ENCODE measurements at regions not wholly inside any gene's neighbourhood (a gene's known extent, or its start where the extent isn't known, plus 50 kb on each side); places are given as distances from the start of the nearest gene placed in this dataset.

GRCh38 chr14:71296184-71296583 is 388.9 kb downstream of the PCNX1 start:
- Histone ChIP-seq H3K9ac (ENCODE audit: low read length) (no peak overlapping the region), H3K4me3 (ENCODE audit: low read depth in 1 of 2, low read length in 2 of 2) (no peak overlapping the region), H3K27ac (ENCODE audit: low read depth, low read length) (no peak overlapping the region), H3K36me3 (ENCODE audit: insufficient read depth, low read length) (no peaks in the 10 kb centered on the region), H3K9me3 (ENCODE audit: low read length) (no peaks in the 10 kb centered on the region), H3K27me3 (ENCODE audit: control insufficient read depth in 1 of 2, insufficient read depth in 2 of 2, low read length in 2 of 2) (no peaks in the 10 kb centered on the region), H3K4me1 (ENCODE audit: insufficient read depth, low read length) (no peaks in the 10 kb centered on the region)

- Histone ChIP-seq H3K36me3 (ENCODE audit: insufficient read depth, low read length) (no peaks in the 10 kb centered on the region), H3K4me3 (ENCODE audit: low read depth in 1 of 2, low read length in 2 of 2) (no peak overlapping the region), H3K27me3 (ENCODE audit: control insufficient read depth in 1 of 2, insufficient read depth in 2 of 2, low read length in 2 of 2) (no peaks in the 10 kb centered on the region), H3K9ac (ENCODE audit: low read length) (no peak overlapping the region), H3K9me3 (ENCODE audit: low read length) (no peaks in the 10 kb centered on the region), H3K27ac (ENCODE audit: low read depth, low read length) (no peak overlapping the region), H3K4me1 (ENCODE audit: insufficient read depth, low read length) (no peaks in the 10 kb centered on the region)
Observed at GRCh38 chr14:71300566-71301330, 393.5 kb downstream of the PCNX1 start.

DNA sequence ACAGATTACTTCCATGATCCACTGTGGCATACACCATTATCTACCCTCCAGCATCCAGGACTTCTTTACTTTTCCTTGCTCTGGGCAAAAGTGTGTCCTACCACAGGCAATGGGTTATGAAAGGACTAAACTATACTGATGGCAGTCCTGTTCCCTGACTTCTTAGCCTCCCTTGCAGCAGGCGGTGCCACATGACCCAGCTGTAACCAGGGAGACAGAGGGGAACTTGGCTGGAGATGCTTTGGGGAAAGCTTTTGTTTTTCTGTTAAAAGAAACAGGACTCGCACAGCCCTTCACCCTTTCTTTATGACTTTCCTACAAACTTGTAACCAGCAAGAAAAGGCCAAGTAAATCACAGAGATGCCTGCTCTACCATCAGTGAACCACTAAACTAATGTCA is 394.4 kb downstream of the PCNX1 start:
- Histone ChIP-seq H3K27ac (ENCODE audit: low read depth, low read length) (no peak overlapping the region), H3K27me3 (ENCODE audit: control insufficient read depth in 1 of 2, insufficient read depth in 2 of 2, low read length in 2 of 2) (no peaks in the 10 kb centered on the region), H3K9ac (ENCODE audit: low read length) (no peak overlapping the region), H3K4me3 (ENCODE audit: low read depth in 1 of 2, low read length in 2 of 2) (no peak overlapping the region), H3K4me1 (ENCODE audit: insufficient read depth, low read length) (no peaks in the 10 kb centered on the region), H3K9me3 (ENCODE audit: low read length) (no peaks in the 10 kb centered on the region), H3K36me3 (ENCODE audit: insufficient read depth, low read length) (no peaks in the 10 kb centered on the region)

GRCh38 chr14:71304690-71305089 is 397.4 kb downstream of the PCNX1 start:
- Histone ChIP-seq H3K4me3 (ENCODE audit: low read depth in 1 of 2, low read length in 2 of 2) (no peak overlapping the region), H3K4me1 (ENCODE audit: insufficient read depth, low read length) (no peaks in the 10 kb centered on the region), H3K27ac (ENCODE audit: low read depth, low read length) (no peak overlapping the region), H3K27me3 (ENCODE audit: control insufficient read depth in 1 of 2, insufficient read depth in 2 of 2, low read length in 2 of 2) (no peaks in the 10 kb centered on the region), H3K9me3 (ENCODE audit: low read length) (no peaks in the 10 kb centered on the region), H3K36me3 (ENCODE audit: insufficient read depth, low read length) (no peaks in the 10 kb centered on the region), H3K9ac (ENCODE audit: low read length) (no peak overlapping the region)

DNA sequence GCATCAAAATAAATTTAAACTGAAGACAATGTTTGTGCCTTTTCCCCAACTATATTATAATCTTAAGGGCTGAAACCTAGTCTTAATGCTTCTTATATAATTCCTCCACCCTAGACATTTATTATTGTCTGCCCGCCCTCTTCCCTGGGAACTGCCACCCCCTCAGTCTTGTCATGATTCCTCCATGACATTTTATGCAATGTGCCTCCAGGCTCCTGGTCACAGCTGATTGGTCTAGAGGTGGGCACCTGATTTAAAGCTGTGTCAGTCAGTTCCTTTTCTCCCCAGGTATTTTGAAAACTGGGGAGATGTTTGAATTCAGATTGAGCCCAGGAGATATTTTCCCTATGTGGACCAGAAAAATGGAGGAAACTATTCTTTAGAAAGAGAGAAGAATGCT is 401.4 kb downstream of the PCNX1 start:
- H3K27ac ChIP-seq (ENCODE audit: low read depth, low read length) = no peak overlapping the region
- H3K9ac ChIP-seq (ENCODE audit: low read length) = no peak overlapping the region
- no peaks in the 10 kb centered on the region for H3K27me3 ChIP-seq (ENCODE audit: control insufficient read depth in 1 of 2, insufficient read depth in 2 of 2, low read length in 2 of 2)
- no peaks in the 10 kb centered on the region for H3K36me3 ChIP-seq (ENCODE audit: insufficient read depth, low read length)
- no peaks in the 10 kb centered on the region for H3K9me3 ChIP-seq (ENCODE audit: low read length)
- H3K4me1 ChIP-seq (ENCODE audit: insufficient read depth, low read length) = no peaks in the 10 kb centered on the region
- no peak overlapping the region for H3K4me3 ChIP-seq (ENCODE audit: low read depth in 1 of 2, low read length in 2 of 2)

- H3K9me3 ChIP-seq (ENCODE audit: low read length) = no peaks in the 10 kb centered on the region
- no peak overlapping the region for H3K9ac ChIP-seq (ENCODE audit: low read length)
- H3K4me3 ChIP-seq (ENCODE audit: low read depth in 1 of 2, low read length in 2 of 2) = no peak overlapping the region
- H3K27me3 ChIP-seq (ENCODE audit: control insufficient read depth in 1 of 2, insufficient read depth in 2 of 2, low read length in 2 of 2) = no peaks in the 10 kb centered on the region
- no peaks in the 10 kb centered on the region for H3K4me1 ChIP-seq (ENCODE audit: insufficient read depth, low read length)
- no peaks in the 10 kb centered on the region for H3K36me3 ChIP-seq (ENCODE audit: insufficient read depth, low read length)
- H3K27ac ChIP-seq (ENCODE audit: low read depth, low read length) = no peak overlapping the region
Observed at GRCh38 chr14:71309756-71310155, 402.5 kb downstream of the PCNX1 start.

DNA sequence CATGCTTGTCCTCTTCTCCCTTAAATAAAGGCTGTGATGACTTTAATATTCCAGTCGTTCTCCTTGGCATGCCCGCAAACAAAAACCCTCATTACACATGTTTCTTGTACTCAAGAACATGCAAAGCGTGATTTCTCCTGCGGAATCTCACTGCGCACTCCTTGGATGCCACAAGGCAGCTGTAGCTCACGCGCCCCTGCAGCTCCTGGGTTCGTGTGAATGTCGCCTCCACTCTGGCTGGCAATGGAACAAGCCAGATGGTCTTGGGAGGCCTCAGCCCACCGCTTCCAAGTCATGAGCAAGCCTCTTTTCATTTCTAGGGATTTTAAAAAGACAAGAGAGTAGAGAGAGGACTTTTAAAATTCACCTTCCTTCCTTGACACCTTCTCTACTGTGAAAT is 403.8 kb downstream of the PCNX1 start:
- H3K9me3 ChIP-seq (ENCODE audit: low read length) = no peaks in the 10 kb centered on the region
- H3K9ac ChIP-seq (ENCODE audit: low read length) = no peak overlapping the region
- no peaks in the 10 kb centered on the region for H3K36me3 ChIP-seq (ENCODE audit: insufficient read depth, low read length)
- H3K27me3 ChIP-seq (ENCODE audit: control insufficient read depth in 1 of 2, insufficient read depth in 2 of 2, low read length in 2 of 2) = no peaks in the 10 kb centered on the region
- H3K4me1 ChIP-seq (ENCODE audit: insufficient read depth, low read length) = no peaks in the 10 kb centered on the region
- no peak overlapping the region for H3K27ac ChIP-seq (ENCODE audit: low read depth, low read length)
- H3K4me3 ChIP-seq (ENCODE audit: low read depth in 1 of 2, low read length in 2 of 2) = no peak overlapping the region

DNA sequence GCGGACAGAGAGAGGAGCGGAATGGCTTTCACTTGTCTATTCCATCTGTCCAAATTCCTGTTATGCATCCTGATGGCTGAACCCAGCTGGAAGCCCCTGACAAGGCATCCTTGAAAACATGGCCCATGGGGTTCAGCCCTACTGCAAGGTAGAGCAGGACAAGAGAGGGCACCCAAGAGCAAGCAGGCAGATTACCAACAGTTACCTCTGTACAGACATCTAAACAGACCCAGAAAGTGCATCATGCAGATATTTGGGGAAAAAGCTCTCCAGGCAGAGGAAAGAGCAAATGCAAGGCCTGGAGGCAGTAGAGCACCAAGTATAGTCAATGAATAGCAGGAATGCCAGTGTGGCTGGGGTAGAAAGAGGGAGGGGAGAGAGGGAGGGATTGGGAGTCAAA is 407.5 kb downstream of the PCNX1 start:
- H3K4me3 ChIP-seq (ENCODE audit: low read depth in 1 of 2, low read length in 2 of 2) = no peak overlapping the region
- H3K4me1 ChIP-seq (ENCODE audit: insufficient read depth, low read length) = peaks cover 5% of the 10 kb centered on the region
- H3K27ac ChIP-seq (ENCODE audit: low read depth, low read length) = no peak overlapping the region
- H3K36me3 ChIP-seq (ENCODE audit: insufficient read depth, low read length) = no peaks in the 10 kb centered on the region
- H3K9ac ChIP-seq (ENCODE audit: low read length) = no peak overlapping the region
- H3K9me3 ChIP-seq (ENCODE audit: low read length) = no peaks in the 10 kb centered on the region
- no peaks in the 10 kb centered on the region for H3K27me3 ChIP-seq (ENCODE audit: control insufficient read depth in 1 of 2, insufficient read depth in 2 of 2, low read length in 2 of 2)

- H3K27me3 ChIP-seq (ENCODE audit: control insufficient read depth in 1 of 2, insufficient read depth in 2 of 2, low read length in 2 of 2) = no peaks in the 10 kb centered on the region
- H3K9me3 ChIP-seq (ENCODE audit: low read length) = no peaks in the 10 kb centered on the region
- no peak overlapping the region for H3K9ac ChIP-seq (ENCODE audit: low read length)
- peaks cover 18% of the 10 kb centered on the region for H3K4me1 ChIP-seq (ENCODE audit: insufficient read depth, low read length)
- H3K36me3 ChIP-seq (ENCODE audit: insufficient read depth, low read length) = no peaks in the 10 kb centered on the region
- H3K4me3 ChIP-seq (ENCODE audit: low read depth in 1 of 2, low read length in 2 of 2) = no peak overlapping the region
- no peak overlapping the region for H3K27ac ChIP-seq (ENCODE audit: low read depth, low read length)
Observed at GRCh38 chr14:71317385-71318096, 410.3 kb downstream of the PCNX1 start.

DNA sequence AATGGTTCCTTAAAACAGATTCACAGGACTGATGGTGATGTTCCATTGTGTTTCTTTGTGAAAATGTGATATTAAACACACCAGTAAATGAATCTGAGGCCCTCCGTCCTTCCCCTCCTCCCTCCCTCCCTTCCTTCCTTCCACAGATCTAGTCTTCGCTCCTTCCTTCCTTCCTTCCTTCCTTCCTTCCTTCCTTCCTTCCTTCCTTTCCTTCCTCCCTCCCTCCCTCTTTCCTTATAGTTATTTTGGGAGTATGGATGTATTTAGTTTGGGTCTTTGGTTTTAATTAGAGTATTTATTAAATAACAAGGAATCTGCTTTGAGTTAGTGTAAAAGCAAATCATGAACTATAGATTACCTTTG is 410.8 kb downstream of the PCNX1 start:
- no peaks in the 10 kb centered on the region for H3K9me3 ChIP-seq (ENCODE audit: low read length)
- no peak overlapping the region for H3K9ac ChIP-seq (ENCODE audit: low read length)
- no peak overlapping the region for H3K4me3 ChIP-seq (ENCODE audit: low read depth in 1 of 2, low read length in 2 of 2)
- no peaks in the 10 kb centered on the region for H3K36me3 ChIP-seq (ENCODE audit: insufficient read depth, low read length)
- H3K27me3 ChIP-seq (ENCODE audit: control insufficient read depth in 1 of 2, insufficient read depth in 2 of 2, low read length in 2 of 2) = no peaks in the 10 kb centered on the region
- H3K4me1 ChIP-seq (ENCODE audit: insufficient read depth, low read length) = peaks cover 23% of the 10 kb centered on the region
- no peak overlapping the region for H3K27ac ChIP-seq (ENCODE audit: low read depth, low read length)

DNA sequence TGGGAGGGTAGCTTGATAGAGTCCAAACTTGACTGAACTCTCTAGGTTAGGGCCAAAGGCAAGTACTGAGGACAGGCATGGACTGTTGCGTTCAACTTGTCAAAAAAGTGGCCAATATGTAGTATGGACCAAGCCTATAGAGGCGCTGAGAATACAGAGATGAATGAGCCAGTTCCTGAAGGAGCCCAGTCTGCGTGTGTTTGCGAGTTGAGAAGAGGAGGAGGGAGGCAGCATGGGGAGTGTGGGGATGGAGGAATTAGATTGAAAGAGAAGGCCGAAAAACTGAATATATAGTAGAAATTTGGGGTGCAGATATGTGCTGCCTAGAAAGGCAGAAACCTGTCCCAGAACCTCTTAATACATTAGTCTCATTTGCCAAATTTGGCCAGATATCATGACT is 412.4 kb downstream of the PCNX1 start:
- H3K9me3 ChIP-seq (ENCODE audit: low read length) = no peaks in the 10 kb centered on the region
- H3K4me3 ChIP-seq (ENCODE audit: low read depth in 1 of 2, low read length in 2 of 2) = peak overlapping the region; percentile 52 to 92
- H3K9ac ChIP-seq (ENCODE audit: low read length) = peak overlapping the region; percentile 54
- peaks cover 30% of the 10 kb centered on the region for H3K4me1 ChIP-seq (ENCODE audit: insufficient read depth, low read length)
- H3K27ac ChIP-seq (ENCODE audit: low read depth, low read length) = peak overlapping the region; percentile 97
- H3K36me3 ChIP-seq (ENCODE audit: insufficient read depth, low read length) = no peaks in the 10 kb centered on the region
- H3K27me3 ChIP-seq (ENCODE audit: control insufficient read depth in 1 of 2, insufficient read depth in 2 of 2, low read length in 2 of 2) = no peaks in the 10 kb centered on the region

Measured in muscle layer of colon (tissue), 2 donors.